Mammary epithelial cell (primary cell): ENCODE measurements at regions not wholly inside any gene's neighbourhood (a gene's known extent, or its start where the extent isn't known, plus 50 kb on each side); places are given as distances from the start of the nearest gene placed in this dataset.

ENCODE experiments used
- CTCF ChIP-seq, 2 donors: IDR thresholded peaks in 1 of 2; conservative IDR thresholded peaks in 1 of 2; 2 replicates each; pipeline ENCODE4 v1.5.1; 2011 to 2012; ENCODE audit warnings: inconsistent platforms in 2 of 2, low read length in 2 of 2, mild to moderate bottlenecking in 2 of 2, control low read depth in 1 of 2, low read depth in 1 of 2; ENCODE audit not compliant: insufficient read depth in 1 of 2; ENCODE audit errors: extremely low read depth in 1 of 2
- EZH2 ChIP-seq: IDR thresholded peaks from 2 replicates; pipeline ENCODE4 v1.6.1; 2012; ENCODE audit warnings: low read length, inconsistent platforms, borderline replicate concordance

GRCh38 chr2:144690771-144691170 is 170.9 kb upstream of the ZEB2 start:
- no peak for TF ChIP-seq CTCF (conservative IDR thresholded peaks at IDR 0.05 in 1 of 2, IDR thresholded peaks at IDR 0.05 in 1 of 2; ENCODE audit: extremely low read depth in 1 of 2, insufficient read depth in 1 of 2, low read depth in 1 of 2, low read length in 2 of 2)
- no peak for TF ChIP-seq EZH2
